Fibroblast of lung (primary cell): ENCODE measurements at regions not wholly inside any gene's neighbourhood (a gene's known extent, or its start where the extent isn't known, plus 50 kb on each side); places are given as distances from the start of the nearest gene placed in this dataset.

Source experiments
- DNase-seq, 2 donors: peaks; one replicate each; pipeline versions ENCODE4 v3.0.0 to v3.0.0-alpha.2; 2010; ENCODE audit warnings: low read depth in 2 of 2
- H2AFZ ChIP-seq: 2 replicates; pipeline ENCODE4 v1.5.1; 2012; ENCODE audit warnings: low read length, control low read depth, inconsistent platforms
- H3K27ac ChIP-seq: 2 replicates; pipeline ENCODE4 v1.5.1; 2011; ENCODE audit warnings: low read length, control low read depth; ENCODE audit not compliant: insufficient read depth
- H3K27me3 ChIP-seq: 2 replicates; pipeline ENCODE4 v1.5.1; 2011; ENCODE audit warnings: mild to moderate bottlenecking, low read length; ENCODE audit not compliant: control insufficient read depth, insufficient read depth
- H3K36me3 ChIP-seq: 2 replicates; pipeline ENCODE4 v1.5.1; 2011; ENCODE audit warnings: low read length; ENCODE audit not compliant: control insufficient read depth, insufficient read depth
- H3K4me1 ChIP-seq: 2 replicates; pipeline ENCODE4 v1.5.1; 2011; ENCODE audit warnings: low read length; ENCODE audit not compliant: control insufficient read depth, insufficient read depth; ENCODE audit errors: extremely low read depth
- H3K4me2 ChIP-seq: 2 replicates; pipeline ENCODE4 v1.5.1; 2011; ENCODE audit warnings: low read length, control low read depth; ENCODE audit not compliant: insufficient read depth; ENCODE audit errors: extremely low read depth
- H3K4me3 ChIP-seq, 4 experiments: fragments of 200-600 bp in 1 of 4; sonication (generic) in 1 of 4; replicated peaks in 1 of 4; 2 replicates each; pipeline ENCODE4 v1.5.1; 2011 to 2016; ENCODE audit warnings: low read length in 4 of 4, low read depth in 3 of 4, mild to moderate bottlenecking in 3 of 4, control low read depth in 2 of 4, inconsistent platforms in 1 of 4, mixed read lengths in 1 of 4; ENCODE audit not compliant: insufficient read depth in 1 of 4; ENCODE audit errors: control extremely low read depth in 1 of 4
- H3K79me2 ChIP-seq: 2 replicates; pipeline ENCODE4 v1.5.1; 2012; ENCODE audit warnings: mild to moderate bottlenecking, low read length, inconsistent platforms; ENCODE audit not compliant: control insufficient read depth, insufficient read depth
- H3K9ac ChIP-seq: 2 replicates; pipeline ENCODE4 v1.5.1; 2011; ENCODE audit warnings: mild to moderate bottlenecking, low read length, control low read depth; ENCODE audit not compliant: insufficient read depth
- H3K9me3 ChIP-seq: 2 replicates; pipeline ENCODE4 v1.5.1; 2012; ENCODE audit warnings: low read depth, low read length; ENCODE audit not compliant: control insufficient read depth, insufficient read depth
- H4K20me1 ChIP-seq: 2 replicates; pipeline ENCODE4 v1.5.1; 2011; ENCODE audit warnings: low read length; ENCODE audit not compliant: control insufficient read depth, insufficient read depth; ENCODE audit errors: extremely low read depth
- CTCF ChIP-seq, 2 donors: IDR thresholded peaks in 1 of 2; conservative IDR thresholded peaks in 1 of 2; 1 replicate in 1 of 2; 2 replicates in 1 of 2; pipeline ENCODE4 v1.5.1; 2011 to 2012; ENCODE audit warnings: low read length in 2 of 2, control low read depth in 1 of 2, inconsistent platforms in 1 of 2, low read depth in 1 of 2, mild to moderate bottlenecking in 1 of 2
- EZH2 ChIP-seq: IDR thresholded peaks from 2 replicates; pipeline ENCODE4 v1.5.1; 2012; ENCODE audit warnings: low read length, control low read depth, mild to moderate bottlenecking; ENCODE audit errors: missing control alignments

DNA sequence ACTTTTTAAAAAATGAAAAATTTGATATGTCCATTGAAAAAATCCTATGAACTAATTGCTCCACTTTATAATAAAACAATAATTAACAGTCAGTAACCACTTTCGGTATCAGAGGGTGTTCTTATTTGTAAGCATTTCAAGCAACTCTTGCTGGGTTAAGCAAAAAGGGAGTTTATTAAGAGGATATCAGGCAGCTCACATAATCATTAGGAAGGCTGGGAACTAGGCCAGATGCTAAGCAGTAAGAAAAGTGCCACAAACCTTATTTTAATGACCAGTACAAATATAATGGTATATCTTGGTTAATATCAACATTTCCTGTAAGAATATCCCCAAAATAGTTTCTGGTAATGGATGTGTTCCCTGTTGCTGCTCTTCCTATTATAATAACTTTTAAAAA lies 2618.3 kb upstream of the PCDH20 start:
- no peak overlapping the region for H3K9ac ChIP-seq
- no peaks in the 10 kb centered on the region for H3K36me3 ChIP-seq
- TF ChIP-seq CTCF (conservative IDR thresholded peaks at IDR 0.05 in 1 of 2, IDR thresholded peaks at IDR 0.05 in 1 of 2; ENCODE audit: low read depth in 1 of 2, low read length in 2 of 2) (no peak), EZH2 (no peak)
- H3K9me3 ChIP-seq = no peaks in the 10 kb centered on the region
- H2AFZ ChIP-seq = no peak overlapping the region
- H3K79me2 ChIP-seq = no peaks in the 10 kb centered on the region
- H3K27ac ChIP-seq = no peak overlapping the region
- no peak overlapping the region for H3K4me3 ChIP-seq
- no peaks in the 10 kb centered on the region for H4K20me1 ChIP-seq
- no peaks in the 10 kb centered on the region for H3K4me1 ChIP-seq
- DNase-seq = no peak
- H3K27me3 ChIP-seq = no peaks in the 10 kb centered on the region
- H3K4me2 ChIP-seq = no peak overlapping the region

- Histone ChIP-seq H4K20me1 (no peaks in the 10 kb centered on the region), H3K4me3 (no peak overlapping the region), H2AFZ (no peak overlapping the region), H3K27me3 (no peaks in the 10 kb centered on the region), H3K79me2 (no peaks in the 10 kb centered on the region), H3K4me1 (no peaks in the 10 kb centered on the region), H3K27ac (no peak overlapping the region), H3K36me3 (no peaks in the 10 kb centered on the region), H3K4me2 (no peak overlapping the region), H3K9ac (no peak overlapping the region), H3K9me3 (no peaks in the 10 kb centered on the region)
- no peak for DNase-seq
- no peak for TF ChIP-seq EZH2
Observed at GRCh38 chr13:64029343-64030093, 2613.9 kb upstream of the PCDH20 start.

DNA sequence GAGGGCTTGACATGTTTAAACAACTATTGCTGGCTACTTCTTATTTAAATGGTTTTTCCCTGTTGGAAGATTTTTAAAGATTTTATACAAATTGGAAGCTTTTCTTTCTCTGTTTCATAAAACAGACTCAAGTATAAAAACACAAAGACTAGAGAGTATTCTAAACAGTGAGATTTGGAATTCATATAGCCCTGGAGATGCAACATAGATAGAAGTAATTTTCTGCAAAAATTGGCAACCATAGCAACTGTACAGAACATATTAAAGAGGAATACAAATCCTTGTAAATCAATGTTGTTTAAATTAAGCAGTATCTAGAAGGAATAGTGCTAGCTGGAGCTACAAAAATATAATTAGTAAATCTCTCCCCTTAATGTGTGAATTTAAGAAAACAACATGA lies 2612.9 kb upstream of the PCDH20 start:
- TF ChIP-seq CTCF (conservative IDR thresholded peaks at IDR 0.05 in 1 of 2, IDR thresholded peaks at IDR 0.05 in 1 of 2; ENCODE audit: low read depth in 1 of 2, low read length in 2 of 2) (no peak), EZH2 (no peak)

More for the DNA sequence above, 2612.9 kb upstream of the PCDH20 start:
- H3K4me2 ChIP-seq = no peak overlapping the region
- H2AFZ ChIP-seq = no peak overlapping the region
- no peaks in the 10 kb centered on the region for H3K79me2 ChIP-seq
- H3K4me1 ChIP-seq = no peaks in the 10 kb centered on the region
- no peaks in the 10 kb centered on the region for H3K27me3 ChIP-seq
- DNase-seq = no peak
- no peaks in the 10 kb centered on the region for H3K36me3 ChIP-seq
- H3K9ac ChIP-seq = no peak overlapping the region
- H4K20me1 ChIP-seq = no peaks in the 10 kb centered on the region
- no peaks in the 10 kb centered on the region for H3K9me3 ChIP-seq
- no peak overlapping the region for H3K27ac ChIP-seq
- no peak overlapping the region for H3K4me3 ChIP-seq
